ENCODE measurements at regions not wholly inside any gene's neighbourhood (a gene's known extent, or its start where the extent isn't known, plus 50 kb on each side); places are given as distances from the start of the nearest gene placed in this dataset.

DNA sequence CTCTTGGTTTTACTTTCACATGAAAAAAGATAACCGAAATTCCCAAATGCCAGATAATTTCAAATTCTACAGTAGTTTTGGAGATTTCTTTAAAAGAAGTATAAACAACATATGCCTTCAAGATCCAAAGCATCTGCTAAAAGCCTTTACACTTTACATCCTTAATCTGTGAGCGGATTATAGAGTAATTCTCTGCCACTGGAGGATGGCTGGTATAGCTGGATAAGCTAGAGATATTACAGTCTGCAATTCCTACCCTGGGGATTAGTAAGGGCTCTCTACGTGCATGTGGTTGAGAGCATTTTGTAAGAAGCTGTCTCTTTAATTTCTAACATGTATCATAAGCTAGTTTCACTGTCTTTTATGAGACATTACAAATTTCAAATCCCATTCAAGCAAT lies 240.3 kb upstream of the HMGA2 start:
- TF ChIP-seq POLR2A (IDR thresholded peaks at IDR 0.05) = no peak
- TF ChIP-seq, protein P1, sequence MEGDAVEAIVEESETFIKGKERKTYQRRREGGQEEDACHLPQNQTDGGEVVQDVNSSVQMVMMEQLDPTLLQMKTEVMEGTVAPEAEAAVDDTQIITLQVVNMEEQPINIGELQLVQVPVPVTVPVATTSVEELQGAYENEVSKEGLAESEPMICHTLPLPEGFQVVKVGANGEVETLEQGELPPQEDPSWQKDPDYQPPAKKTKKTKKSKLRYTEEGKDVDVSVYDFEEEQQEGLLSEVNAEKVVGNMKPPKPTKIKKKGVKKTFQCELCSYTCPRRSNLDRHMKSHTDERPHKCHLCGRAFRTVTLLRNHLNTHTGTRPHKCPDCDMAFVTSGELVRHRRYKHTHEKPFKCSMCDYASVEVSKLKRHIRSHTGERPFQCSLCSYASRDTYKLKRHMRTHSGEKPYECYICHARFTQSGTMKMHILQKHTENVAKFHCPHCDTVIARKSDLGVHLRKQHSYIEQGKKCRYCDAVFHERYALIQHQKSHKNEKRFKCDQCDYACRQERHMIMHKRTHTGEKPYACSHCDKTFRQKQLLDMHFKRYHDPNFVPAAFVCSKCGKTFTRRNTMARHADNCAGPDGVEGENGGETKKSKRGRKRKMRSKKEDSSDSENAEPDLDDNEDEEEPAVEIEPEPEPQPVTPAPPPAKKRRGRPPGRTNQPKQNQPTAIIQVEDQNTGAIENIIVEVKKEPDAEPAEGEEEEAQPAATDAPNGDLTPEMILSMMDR (IDR thresholded peaks at IDR 0.05) = no peak
- no peak for TF ChIP-seq EP300 (IDR thresholded peaks at IDR 0.05)
